Testis (tissue), 2 donors: ENCODE measurements at regions not wholly inside any gene's neighbourhood (a gene's known extent, or its start where the extent isn't known, plus 50 kb on each side); places are given as distances from the start of the nearest gene placed in this dataset.

ENCODE experiments used
- CTCF ChIP-seq, 3 experiments: fragments of 450-650 bp in 2 of 3; fragments of 200-600 bp in 1 of 3; sonication (generic) in 1 of 3; IDR thresholded peaks; one replicate each; pipeline ENCODE4 v1.5.1; 2016 to 2019; ENCODE audit warnings: antibody characterized with exemption in 3 of 3, mild to moderate bottlenecking in 2 of 3, moderate library complexity in 1 of 3
- POLR2A ChIP-seq: fragments of 450-650 bp; IDR thresholded peaks from one replicate; pipeline ENCODE4 v1.6.1; 2017; ENCODE audit warnings: antibody characterized with exemption, mild to moderate bottlenecking, moderate library complexity

- no peak for TF ChIP-seq CTCF (IDR thresholded peaks at IDR 0.05)
- no peak for TF ChIP-seq POLR2A
These were observed 81.6 kb upstream of the HHIP start for GRCh38 chr4:144564358-144564757.
